WTC11 (cell line): ENCODE measurements at regions not wholly inside any gene's neighbourhood (a gene's known extent, or its start where the extent isn't known, plus 50 kb on each side); places are given as distances from the start of the nearest gene placed in this dataset.

Experiments used
- ATAC-seq: fragments of 200-7000 bp; cut with Tn5 transposase; 2 replicates; pipeline ENCODE4 v1.10.0; 2021; ENCODE audit warnings: mild to moderate bottlenecking, moderate library complexity
- CTCF ChIA-PET: fragments of 300-600 bp; sonication (Branson Sonifier 250); formaldehyde crosslinking; loops from one replicate; lab custom pipeline; 2021; ENCODE audit warnings: antibody characterized with exemption; lab: Charles Lee
- POLR2A ChIA-PET: fragments of 350-600 bp; sonication (Branson Sonifier 250); formaldehyde crosslinking; loops from one replicate; lab custom pipeline; 2021; ENCODE audit warnings: antibody characterized with exemption; lab: Charles Lee
- DNase-seq: peaks from one replicate; pipeline ENCODE4 v3.0.0; 2021; ENCODE audit warnings: low spot score
- H3K27ac Mint-ChIP-seq: 2 replicates; pipeline ENCODE4 v1.8.0; 2021; ENCODE audit warnings: mixed read lengths
- H3K27me3 Mint-ChIP-seq: 2 replicates; pipeline ENCODE4 v1.8.0; 2021; ENCODE audit warnings: low read depth, mild to moderate bottlenecking, moderate library complexity, mixed read lengths
- H3K36me3 Mint-ChIP-seq: 2 replicates; pipeline ENCODE4 v1.8.0; 2021; ENCODE audit warnings: mixed read lengths
- H3K4me1 Mint-ChIP-seq: 2 replicates; pipeline ENCODE4 v1.8.0; 2022; ENCODE audit warnings: mixed read lengths
- H3K4me3 Mint-ChIP-seq: 2 replicates; pipeline ENCODE4 v1.8.0; 2021; ENCODE audit warnings: mild to moderate bottlenecking, moderate library complexity, mixed read lengths
- H3K9me3 Mint-ChIP-seq: 2 replicates; pipeline ENCODE4 v1.8.0; 2021; ENCODE audit warnings: mixed read lengths
- ATF1 ChIP-seq: sonication (generic); formaldehyde crosslinking; IDR thresholded peaks from 2 replicates; pipeline ENCODE4 v1.8.1; 2023; ENCODE audit warnings: mild to moderate bottlenecking, moderate library complexity, missing genetic modification reagents
- CREB1 ChIP-seq: sonication (generic); formaldehyde crosslinking; IDR thresholded peaks from 2 replicates; pipeline ENCODE4 v1.8.0; 2023; ENCODE audit warnings: mild to moderate bottlenecking, missing genetic modification reagents
- CREM ChIP-seq: sonication (generic); formaldehyde crosslinking; IDR thresholded peaks from 2 replicates; pipeline ENCODE4 v1.8.1; 2022; ENCODE audit warnings: mild to moderate bottlenecking, missing genetic modification reagents, moderate library complexity
- E2F1 ChIP-seq: sonication (generic); formaldehyde crosslinking; IDR thresholded peaks from 2 replicates; pipeline ENCODE4 v1.8.0; 2022; ENCODE audit warnings: mild to moderate bottlenecking, missing genetic modification reagents
- ETV6 ChIP-seq: sonication (generic); formaldehyde crosslinking; IDR thresholded peaks from 2 replicates; pipeline ENCODE4 v1.8.1; 2022; ENCODE audit warnings: mild to moderate bottlenecking, missing genetic modification reagents
- FOXK1 ChIP-seq: sonication (generic); formaldehyde crosslinking; IDR thresholded peaks from 2 replicates; pipeline ENCODE4 v1.8.0; 2022; ENCODE audit warnings: mild to moderate bottlenecking, moderate library complexity, missing genetic modification reagents
- GTF2I ChIP-seq: fragments of 250-450 bp; sonication (Bioruptor Pico); conservative IDR thresholded peaks from 2 replicates; pipeline ENCODE4 v1.4.0; 2021; ENCODE audit warnings: mild to moderate bottlenecking
- IRF1 ChIP-seq: sonication (generic); formaldehyde crosslinking; IDR thresholded peaks from 2 replicates; pipeline ENCODE4 v1.8.0; 2023; ENCODE audit warnings: missing genetic modification reagents
- JAZF1 ChIP-seq: fragments of 250-450 bp; sonication (Bioruptor Pico); IDR thresholded peaks from 2 replicates; pipeline ENCODE4 v1.9.0; 2021; ENCODE audit warnings: moderate library complexity, mild to moderate bottlenecking, inconsistent platforms
- MLX ChIP-seq: sonication (generic); formaldehyde crosslinking; IDR thresholded peaks from 2 replicates; pipeline ENCODE4 v1.8.1; 2023; ENCODE audit warnings: mild to moderate bottlenecking, missing genetic modification reagents, moderate library complexity
- MXD4 ChIP-seq: fragments of 250-450 bp; sonication (Bioruptor Pico); IDR thresholded peaks from 2 replicates; pipeline ENCODE4 v1.8.0; 2021; ENCODE audit warnings: mild to moderate bottlenecking, moderate library complexity, borderline replicate concordance
- SP1 ChIP-seq: sonication (generic); formaldehyde crosslinking; conservative IDR thresholded peaks from 2 replicates; pipeline ENCODE4 v1.8.1; 2022; ENCODE audit warnings: missing genetic modification reagents
- TCF7 ChIP-seq: sonication (generic); formaldehyde crosslinking; IDR thresholded peaks from 2 replicates; pipeline ENCODE4 v1.8.0; 2022; ENCODE audit warnings: mild to moderate bottlenecking, low read depth, missing genetic modification reagents, moderate library complexity
- TEAD1 ChIP-seq: sonication (generic); formaldehyde crosslinking; IDR thresholded peaks from 2 replicates; pipeline ENCODE4 v1.8.0; 2022; ENCODE audit warnings: mild to moderate bottlenecking, missing genetic modification reagents
- ZNF121 ChIP-seq: sonication (generic); formaldehyde crosslinking; IDR thresholded peaks from 2 replicates; pipeline ENCODE4 v1.8.0; 2023; ENCODE audit warnings: missing genetic modification reagents
- ZNF416 ChIP-seq: fragments of 250-450 bp; sonication (Bioruptor Pico); IDR thresholded peaks from 2 replicates; pipeline ENCODE4 v1.9.0; 2021; ENCODE audit warnings: mild to moderate bottlenecking, inconsistent platforms
- ZNF423 ChIP-seq: fragments of 250-450 bp; sonication (Bioruptor Pico); IDR thresholded peaks from 2 replicates; pipeline ENCODE4 v2.1.2; 2022; ENCODE audit warnings: mild to moderate bottlenecking, moderate library complexity
- ZNF671 ChIP-seq: fragments of 250-450 bp; sonication (Bioruptor Pico); IDR thresholded peaks from 2 replicates; pipeline ENCODE4 v1.8.0; 2021; ENCODE audit warnings: mild to moderate bottlenecking
- ZSCAN18 ChIP-seq: fragments of 250-450 bp; sonication (Bioruptor Pico); IDR thresholded peaks from 2 replicates; pipeline ENCODE4 v2.1.2; 2022; ENCODE audit warnings: mild to moderate bottlenecking, moderate library complexity
- TF ChIP-seq, protein P1 (sequence below): sonication (generic); formaldehyde crosslinking; IDR thresholded peaks from 2 replicates; pipeline ENCODE4 v1.8.0; 2022; ENCODE audit warnings: mild to moderate bottlenecking, missing genetic modification reagents
- TF ChIP-seq, protein P2 (sequence below): sonication (generic); formaldehyde crosslinking; conservative IDR thresholded peaks from 2 replicates; pipeline ENCODE4 v1.8.1; 2022; ENCODE audit warnings: mild to moderate bottlenecking, missing genetic modification reagents
- TF ChIP-seq, protein P3 (sequence below): sonication (generic); formaldehyde crosslinking; IDR thresholded peaks from 2 replicates; pipeline ENCODE4 v1.8.0; 2022; ENCODE audit warnings: missing genetic modification reagents
- TF ChIP-seq, protein P4 (sequence below): sonication (generic); formaldehyde crosslinking; IDR thresholded peaks from 2 replicates; pipeline ENCODE4 v1.8.1; 2023; ENCODE audit warnings: mild to moderate bottlenecking, missing genetic modification reagents

DNA sequence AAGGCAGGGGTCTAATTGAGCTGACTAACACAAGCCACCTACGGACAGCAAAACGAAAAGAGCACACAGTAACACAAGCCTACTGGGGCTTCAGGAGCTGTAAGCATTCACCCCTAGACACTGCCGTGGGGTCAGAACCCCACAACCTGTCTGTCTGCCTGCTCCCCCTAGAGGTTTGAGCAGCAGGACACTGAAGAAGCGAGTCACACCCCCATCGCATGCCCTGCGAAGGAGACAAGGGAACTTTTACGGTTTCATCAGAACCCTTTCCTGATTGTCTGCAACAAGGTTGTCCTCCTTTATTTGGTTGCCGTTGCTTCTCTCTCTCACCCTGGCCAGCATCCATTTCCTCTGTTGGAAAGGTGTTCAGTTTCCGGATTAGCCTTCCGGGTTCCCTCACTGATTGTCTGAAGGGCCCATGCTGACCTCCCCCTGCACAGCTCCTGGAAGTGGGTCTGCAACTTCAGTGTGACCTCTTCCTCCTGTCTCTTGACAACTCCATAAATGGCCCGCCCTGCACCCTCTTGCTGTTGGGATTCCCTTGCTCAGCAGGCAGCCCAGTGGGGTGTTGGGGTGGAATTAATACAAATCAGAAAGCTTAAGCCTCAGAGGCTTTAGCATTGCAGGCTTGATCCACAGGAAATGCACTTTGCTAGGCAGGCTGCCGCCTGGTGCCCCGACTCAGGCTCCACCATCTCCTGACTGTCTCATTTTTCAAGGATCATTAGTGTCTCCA, 258.9 kb upstream of the TLE4 start:
- Mint-ChIP-seq H3K4me3 (no peak overlapping the region), H3K4me1 (peaks cover 12% of the 10 kb centered on the region), H3K36me3 (no peaks in the 10 kb centered on the region), H3K9me3 (no peaks in the 10 kb centered on the region), H3K27me3 (no peaks in the 10 kb centered on the region), H3K27ac (no peak overlapping the region)
- ChIA-PET CTCF (interaction anchor here (0.6 to 1.1 kb wide), 2 partner anchors 12 to 27 kb away, joined by 3 to 4 read pairs; no protein-coding TSS in a partner anchor), POLR2A (no interaction called here)
- DNase-seq (peak; percentile 37), ATAC-seq (peak; percentile 84)
- TF ChIP-seq MLX (CRISPR knock-in tag) = no peak
- no peak for TF ChIP-seq E2F1 (CRISPR knock-in tag)
- TF ChIP-seq, protein P1, sequence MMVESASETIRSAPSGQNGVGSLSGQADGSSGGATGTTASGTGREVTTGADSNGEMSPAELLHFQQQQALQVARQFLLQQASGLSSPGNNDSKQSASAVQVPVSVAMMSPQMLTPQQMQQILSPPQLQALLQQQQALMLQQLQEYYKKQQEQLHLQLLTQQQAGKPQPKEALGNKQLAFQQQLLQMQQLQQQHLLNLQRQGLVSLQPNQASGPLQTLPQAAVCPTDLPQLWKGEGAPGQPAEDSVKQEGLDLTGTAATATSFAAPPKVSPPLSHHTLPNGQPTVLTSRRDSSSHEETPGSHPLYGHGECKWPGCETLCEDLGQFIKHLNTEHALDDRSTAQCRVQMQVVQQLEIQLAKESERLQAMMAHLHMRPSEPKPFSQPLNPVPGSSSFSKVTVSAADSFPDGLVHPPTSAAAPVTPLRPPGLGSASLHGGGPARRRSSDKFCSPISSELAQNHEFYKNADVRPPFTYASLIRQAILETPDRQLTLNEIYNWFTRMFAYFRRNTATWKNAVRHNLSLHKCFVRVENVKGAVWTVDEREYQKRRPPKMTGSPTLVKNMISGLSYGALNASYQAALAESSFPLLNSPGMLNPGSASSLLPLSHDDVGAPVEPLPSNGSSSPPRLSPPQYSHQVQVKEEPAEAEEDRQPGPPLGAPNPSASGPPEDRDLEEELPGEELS (CRISPR knock-in tag) = no peak
- TF ChIP-seq ZNF423 (CRISPR knock-in tag) = peak; percentile 59; the same call in 1 of the 2 replicates
- no peak for TF ChIP-seq JAZF1 (CRISPR knock-in tag)

- H3K36me3 Mint-ChIP-seq = no peaks in the 10 kb centered on the region
- TF ChIP-seq ETV6 (CRISPR knock-in tag) = no peak
- TF ChIP-seq MXD4 (CRISPR knock-in tag) = no peak
- no peak for TF ChIP-seq ZSCAN18 (CRISPR knock-in tag)
- TF ChIP-seq, protein P2, sequence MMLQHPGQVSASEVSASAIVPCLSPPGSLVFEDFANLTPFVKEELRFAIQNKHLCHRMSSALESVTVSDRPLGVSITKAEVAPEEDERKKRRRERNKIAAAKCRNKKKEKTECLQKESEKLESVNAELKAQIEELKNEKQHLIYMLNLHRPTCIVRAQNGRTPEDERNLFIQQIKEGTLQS (CRISPR knock-in tag) = no peak
- TF ChIP-seq ZNF416 (CRISPR knock-in tag) = no peak
- TF ChIP-seq TCF7 = no peak
- no peak for TF ChIP-seq ZNF121 (CRISPR knock-in tag)
- TF ChIP-seq CREB1 (CRISPR knock-in tag) = no peak
- no peak for TF ChIP-seq SP1 (CRISPR knock-in tag)
- TF ChIP-seq, protein P3, sequence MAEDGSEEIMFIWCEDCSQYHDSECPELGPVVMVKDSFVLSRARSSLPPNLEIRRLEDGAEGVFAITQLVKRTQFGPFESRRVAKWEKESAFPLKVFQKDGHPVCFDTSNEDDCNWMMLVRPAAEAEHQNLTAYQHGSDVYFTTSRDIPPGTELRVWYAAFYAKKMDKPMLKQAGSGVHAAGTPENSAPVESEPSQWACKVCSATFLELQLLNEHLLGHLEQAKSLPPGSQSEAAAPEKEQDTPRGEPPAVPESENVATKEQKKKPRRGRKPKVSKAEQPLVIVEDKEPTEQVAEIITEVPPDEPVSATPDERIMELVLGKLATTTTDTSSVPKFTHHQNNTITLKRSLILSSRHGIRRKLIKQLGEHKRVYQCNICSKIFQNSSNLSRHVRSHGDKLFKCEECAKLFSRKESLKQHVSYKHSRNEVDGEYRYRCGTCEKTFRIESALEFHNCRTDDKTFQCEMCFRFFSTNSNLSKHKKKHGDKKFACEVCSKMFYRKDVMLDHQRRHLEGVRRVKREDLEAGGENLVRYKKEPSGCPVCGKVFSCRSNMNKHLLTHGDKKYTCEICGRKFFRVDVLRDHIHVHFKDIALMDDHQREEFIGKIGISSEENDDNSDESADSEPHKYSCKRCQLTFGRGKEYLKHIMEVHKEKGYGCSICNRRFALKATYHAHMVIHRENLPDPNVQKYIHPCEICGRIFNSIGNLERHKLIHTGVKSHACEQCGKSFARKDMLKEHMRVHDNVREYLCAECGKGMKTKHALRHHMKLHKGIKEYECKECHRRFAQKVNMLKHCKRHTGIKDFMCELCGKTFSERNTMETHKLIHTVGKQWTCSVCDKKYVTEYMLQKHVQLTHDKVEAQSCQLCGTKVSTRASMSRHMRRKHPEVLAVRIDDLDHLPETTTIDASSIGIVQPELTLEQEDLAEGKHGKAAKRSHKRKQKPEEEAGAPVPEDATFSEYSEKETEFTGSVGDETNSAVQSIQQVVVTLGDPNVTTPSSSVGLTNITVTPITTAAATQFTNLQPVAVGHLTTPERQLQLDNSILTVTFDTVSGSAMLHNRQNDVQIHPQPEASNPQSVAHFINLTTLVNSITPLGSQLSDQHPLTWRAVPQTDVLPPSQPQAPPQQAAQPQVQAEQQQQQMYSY = no peak
- no peak for TF ChIP-seq FOXK1 (CRISPR knock-in tag)
- no peak for TF ChIP-seq ZNF671 (CRISPR knock-in tag)
- no peak for TF ChIP-seq JAZF1 (CRISPR knock-in tag)
- no peak for TF ChIP-seq IRF1
- no peak for TF ChIP-seq CREM
- no peak for TF ChIP-seq GTF2I (CRISPR knock-in tag)
- no peak for TF ChIP-seq ATF1 (CRISPR knock-in tag)
- no peak for TF ChIP-seq TEAD1 (CRISPR knock-in tag)
- TF ChIP-seq, protein P4, sequence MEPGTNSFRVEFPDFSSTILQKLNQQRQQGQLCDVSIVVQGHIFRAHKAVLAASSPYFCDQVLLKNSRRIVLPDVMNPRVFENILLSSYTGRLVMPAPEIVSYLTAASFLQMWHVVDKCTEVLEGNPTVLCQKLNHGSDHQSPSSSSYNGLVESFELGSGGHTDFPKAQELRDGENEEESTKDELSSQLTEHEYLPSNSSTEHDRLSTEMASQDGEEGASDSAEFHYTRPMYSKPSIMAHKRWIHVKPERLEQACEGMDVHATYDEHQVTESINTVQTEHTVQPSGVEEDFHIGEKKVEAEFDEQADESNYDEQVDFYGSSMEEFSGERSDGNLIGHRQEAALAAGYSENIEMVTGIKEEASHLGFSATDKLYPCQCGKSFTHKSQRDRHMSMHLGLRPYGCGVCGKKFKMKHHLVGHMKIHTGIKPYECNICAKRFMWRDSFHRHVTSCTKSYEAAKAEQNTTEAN = no peak
- no peak overlapping the region for H3K27ac Mint-ChIP-seq
- ATAC-seq = no peak
- H3K9me3 Mint-ChIP-seq = no peaks in the 10 kb centered on the region
- ChIA-PET POLR2A (no interaction called here), CTCF (no interaction called here)
- no peaks in the 10 kb centered on the region for H3K27me3 Mint-ChIP-seq
- no peak for DNase-seq
- H3K4me3 Mint-ChIP-seq = no peak overlapping the region
- H3K4me1 Mint-ChIP-seq = no peaks in the 10 kb centered on the region
These were observed 246.3 kb upstream of the TLE4 start for GRCh38 chr9:79325501-79325900.
